ENCODE measurements at regions not wholly inside any gene's neighbourhood (a gene's known extent, or its start where the extent isn't known, plus 50 kb on each side); places are given as distances from the start of the nearest gene placed in this dataset.
"Not testable (repeated sequence)": the region's sequence is repeated elsewhere in the genome, so short reads cannot be mapped to it uniquely, and the experiment has no call there.

DNA sequence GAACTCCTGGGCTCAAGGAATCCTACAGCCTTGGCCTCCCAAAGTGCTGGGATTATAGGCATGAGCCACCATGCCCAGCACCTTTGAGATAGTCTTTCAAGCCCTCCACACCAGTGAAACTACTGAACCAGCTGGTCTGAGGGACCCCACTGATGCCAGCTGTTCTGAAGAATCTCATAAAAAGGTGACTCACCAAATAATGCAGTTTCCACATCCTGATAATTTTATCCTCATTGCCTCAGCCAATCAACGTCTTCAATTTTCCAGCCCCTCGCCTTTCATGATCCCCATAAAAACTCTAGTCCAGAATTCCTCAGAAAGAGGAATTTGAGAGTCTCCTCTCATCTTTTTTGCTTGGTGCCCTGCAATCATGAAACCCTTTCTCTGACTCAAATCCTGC is 1691.6 kb upstream of the LRRTM3 start:
- DNase-seq: no peak

DNA sequence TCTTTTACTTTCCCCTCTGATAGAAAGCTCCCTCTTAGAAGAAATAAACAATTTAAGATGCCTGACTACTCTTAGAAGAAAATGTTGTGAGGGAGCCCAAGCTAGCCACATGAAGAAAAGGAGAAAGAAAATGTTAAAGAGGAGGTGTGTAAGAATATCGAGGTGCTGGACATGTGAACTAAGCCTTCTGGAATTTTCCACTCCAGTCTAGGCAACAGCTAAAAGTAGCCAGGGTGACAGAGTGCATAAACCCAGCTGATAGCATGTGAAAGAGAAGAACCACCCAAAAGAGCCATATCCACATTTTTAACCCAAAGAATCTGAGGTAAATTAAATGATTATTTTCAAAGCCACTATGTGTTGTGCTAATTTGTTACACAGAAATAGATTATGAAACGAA is 1690.6 kb upstream of the LRRTM3 start:
- no peak for DNase-seq

DNA sequence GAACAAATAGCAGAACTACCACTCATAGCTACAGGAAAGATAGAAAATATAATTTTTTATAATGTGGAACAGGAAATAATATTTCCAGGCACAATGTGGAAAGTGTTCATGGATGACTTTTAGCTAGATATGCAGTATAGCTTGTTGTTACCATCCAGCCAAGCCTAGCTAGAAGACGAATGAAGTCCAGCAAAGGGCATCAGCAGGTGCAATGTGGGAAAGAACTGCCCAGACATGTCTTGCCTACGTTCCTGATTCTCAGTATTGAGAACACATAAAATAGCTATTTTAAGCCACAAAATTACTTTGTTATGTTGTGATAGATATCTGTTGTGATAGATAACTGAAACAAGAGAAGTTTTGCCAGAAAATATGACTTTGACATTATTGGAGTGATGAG is 1690.0 kb upstream of the LRRTM3 start:
- DNase-seq: no peak

DNA sequence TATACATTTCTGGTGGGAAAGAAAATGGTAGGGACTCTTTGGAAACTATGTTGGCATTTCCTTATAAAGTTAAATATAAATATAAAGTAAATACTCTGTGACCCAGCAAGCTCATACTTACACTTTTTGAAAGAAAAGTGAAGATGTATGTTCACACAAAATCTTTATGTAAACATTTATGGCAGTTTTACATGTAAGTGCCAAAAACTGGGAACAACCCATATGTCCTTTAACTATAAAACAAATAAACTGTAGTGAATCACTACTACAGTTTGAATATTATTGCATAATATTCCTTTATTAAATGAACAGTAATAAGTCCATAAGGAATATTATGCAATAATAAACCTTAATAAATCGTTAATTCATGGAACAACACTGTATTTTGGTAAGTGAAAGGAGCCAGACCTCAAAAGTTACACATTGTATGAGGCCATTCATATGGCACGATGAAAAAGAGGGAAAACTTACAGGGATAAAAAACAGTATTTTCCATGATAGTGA is 1660.3 kb upstream of the LRRTM3 start:
- DNase-seq: no peak

DNA sequence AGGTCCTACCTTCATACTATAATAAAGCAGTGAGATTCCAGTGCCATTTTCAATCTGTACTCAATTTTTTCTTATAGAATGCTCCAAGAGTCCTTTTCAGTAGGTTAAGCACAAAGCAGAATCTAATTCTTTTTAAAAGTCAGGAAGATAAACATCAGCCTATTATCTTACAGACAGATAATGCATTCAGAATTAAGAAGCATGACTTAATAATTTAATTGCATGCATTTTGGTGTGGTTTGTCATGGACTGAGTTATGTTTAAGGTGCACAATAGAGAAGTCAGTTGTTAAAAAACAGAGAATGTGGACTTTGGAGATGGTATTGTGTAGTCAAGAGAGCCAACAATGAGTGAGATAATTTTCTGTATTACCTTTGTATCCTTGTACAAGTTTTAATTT is 1656.3 kb upstream of the LRRTM3 start:
- not testable (repeated sequence) for DNase-seq

DNA sequence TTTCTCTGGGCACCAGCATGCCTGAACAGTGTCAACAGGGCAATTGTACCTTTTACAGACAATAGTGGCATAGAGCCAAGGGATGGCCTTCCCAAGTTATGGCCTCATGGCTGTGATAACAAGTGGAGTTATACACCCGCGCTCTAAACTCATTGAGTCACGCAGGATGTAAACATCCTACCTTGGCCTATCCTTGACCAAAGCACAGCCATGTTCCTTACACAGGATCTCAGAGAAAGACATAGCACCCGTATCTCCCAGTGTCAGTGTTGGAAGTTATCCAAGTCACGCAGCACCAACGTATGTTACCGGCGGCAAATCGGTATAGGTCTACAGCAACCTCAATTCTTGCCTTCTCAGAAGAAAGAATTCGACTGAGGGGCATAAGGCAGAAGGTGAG is 1654.9 kb upstream of the LRRTM3 start:
- no peak for DNase-seq

DNA sequence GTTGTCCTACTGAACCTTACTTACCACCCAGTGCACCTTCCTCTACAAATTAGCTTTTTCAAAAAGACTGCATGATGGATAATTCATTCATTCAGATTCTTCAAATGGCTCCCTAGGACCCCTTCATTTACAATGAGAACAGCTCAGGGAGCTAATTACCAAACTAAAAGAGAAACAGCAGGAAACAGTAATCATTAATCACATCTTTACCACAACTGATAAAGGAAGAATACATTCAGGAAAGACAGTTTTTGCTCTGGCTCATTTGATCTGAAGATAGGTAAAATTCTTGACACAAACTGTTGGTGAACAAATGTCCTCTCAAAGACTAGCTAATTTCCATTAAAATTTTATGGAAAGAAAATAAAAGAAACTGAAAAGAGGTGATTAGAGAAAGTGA is 1652.7 kb upstream of the LRRTM3 start:
- DNase-seq: no peak

DNA sequence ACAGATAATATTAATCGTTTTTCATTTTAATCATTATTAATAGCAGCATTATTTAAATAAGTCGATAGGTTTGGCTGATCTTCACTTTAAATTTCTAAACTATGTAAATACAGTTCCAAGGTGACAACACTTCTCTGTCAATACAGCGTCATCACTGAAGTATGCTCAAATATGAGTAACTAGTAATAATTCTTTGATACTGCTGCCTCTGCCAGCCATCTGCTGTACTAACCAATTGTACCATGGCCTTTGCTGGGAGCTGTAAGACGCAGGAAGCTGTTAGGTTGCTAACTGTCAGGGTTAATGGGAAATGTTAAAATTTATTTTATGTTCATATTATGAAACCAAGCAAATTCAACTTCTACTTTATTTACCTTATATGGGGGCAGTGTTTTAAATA is 1650.5 kb upstream of the LRRTM3 start:
- no peak for DNase-seq

DNA sequence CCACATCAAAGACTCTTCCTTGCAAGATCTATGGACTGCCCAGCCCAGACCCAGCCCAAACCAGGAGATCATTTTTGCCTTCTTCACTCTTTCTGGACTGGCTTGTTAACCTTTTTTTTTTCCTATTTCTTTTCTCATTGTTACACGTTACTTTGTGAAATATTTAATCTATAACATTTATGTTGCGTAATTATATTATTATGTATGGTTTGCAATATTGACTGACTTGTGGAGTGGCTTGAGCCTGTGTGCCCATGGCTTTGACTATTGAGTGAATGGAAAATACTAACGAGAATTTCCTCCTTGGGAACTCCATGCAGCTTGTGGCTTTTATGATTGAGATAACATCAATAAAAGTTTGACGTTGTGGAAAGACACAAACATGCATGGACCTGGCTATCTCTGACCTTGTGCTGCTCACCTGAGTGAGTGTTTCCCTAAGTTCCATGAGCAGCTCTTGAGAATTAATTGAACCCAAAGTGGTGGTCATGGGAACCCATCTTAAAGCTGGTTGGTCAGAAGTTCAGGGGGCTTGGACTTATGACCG is 1641.3 kb upstream of the LRRTM3 start:
- DNase-seq: no peak

DNA sequence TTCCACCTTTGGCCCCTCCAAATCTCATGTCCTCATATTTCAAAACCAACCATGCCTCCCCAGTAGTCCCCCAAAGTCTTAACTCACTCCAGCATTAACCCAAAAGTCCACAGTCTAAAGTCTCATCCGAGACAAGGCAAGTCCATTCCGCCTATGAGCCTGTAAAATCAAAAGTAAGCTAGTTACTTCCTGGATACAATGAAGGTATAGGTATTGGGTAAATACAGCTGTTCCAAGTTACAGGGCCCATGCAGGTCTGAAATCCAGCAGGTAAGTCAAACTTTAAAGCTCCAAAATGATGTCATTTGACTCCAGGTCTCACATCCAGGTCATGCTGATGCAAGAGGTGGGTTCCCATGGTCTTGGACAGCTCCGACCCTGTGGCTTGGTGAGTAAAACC is 1640.1 kb upstream of the LRRTM3 start:
- DNase-seq: not testable (repeated sequence)

DNA sequence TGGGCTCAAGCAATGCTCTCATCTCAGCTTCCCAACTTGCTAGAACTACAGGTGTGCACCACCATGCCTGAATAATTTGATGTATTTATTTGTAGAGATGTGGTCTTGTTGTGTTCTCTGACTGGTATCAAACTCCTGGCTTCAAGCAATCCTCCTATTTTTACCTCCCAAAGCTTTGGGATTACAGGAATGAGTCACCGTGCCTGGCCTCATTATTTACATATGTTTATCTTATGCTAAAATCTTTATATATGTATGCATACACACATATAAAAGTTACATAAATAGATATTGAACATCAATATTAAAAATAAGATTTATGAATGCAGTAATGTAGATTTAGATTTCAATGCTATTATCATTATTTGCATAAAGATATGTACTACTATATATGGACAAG is 1634.5 kb upstream of the LRRTM3 start:
- DNase-seq: no peak

DNA sequence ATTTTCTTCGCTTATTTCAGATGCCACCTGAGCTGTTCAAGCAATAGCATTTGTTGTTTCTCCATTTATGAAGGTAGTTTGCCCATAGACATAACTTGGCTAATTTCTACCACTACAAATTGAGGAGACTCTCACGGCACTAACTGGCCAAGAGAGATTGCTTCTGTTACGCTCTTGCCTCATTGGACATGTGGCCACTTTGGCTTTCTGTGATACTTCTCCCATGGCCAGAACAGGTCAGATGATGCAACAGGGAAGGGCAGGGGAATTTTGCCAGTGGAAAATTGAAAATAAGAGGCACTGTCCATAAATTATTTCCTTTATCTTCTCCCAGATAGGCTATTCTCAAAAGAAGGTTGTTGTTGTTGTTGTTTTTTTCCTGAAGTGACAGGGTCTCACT is 1633.3 kb upstream of the LRRTM3 start:
- DNase-seq: no peak

DNA sequence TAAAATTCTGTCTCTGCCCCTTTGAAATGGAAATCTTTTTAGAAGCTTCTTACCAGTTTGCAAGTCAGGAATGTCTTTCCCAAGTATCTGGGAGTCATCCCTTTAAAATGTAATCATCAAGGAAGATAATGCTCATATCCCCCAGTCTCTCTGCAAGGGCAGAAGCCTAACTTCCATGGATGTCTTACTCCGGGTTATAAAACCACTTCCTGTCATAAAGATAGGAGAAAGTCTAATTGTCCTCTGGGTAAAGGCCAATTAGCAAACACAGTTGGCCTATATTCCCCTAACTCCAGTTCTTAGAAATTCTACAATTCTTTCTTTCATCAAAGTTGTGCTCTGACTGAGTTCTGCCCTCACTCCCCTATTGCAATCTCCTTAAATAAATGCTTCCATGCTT is 1631.5 kb upstream of the LRRTM3 start:
- no peak for DNase-seq

DNA sequence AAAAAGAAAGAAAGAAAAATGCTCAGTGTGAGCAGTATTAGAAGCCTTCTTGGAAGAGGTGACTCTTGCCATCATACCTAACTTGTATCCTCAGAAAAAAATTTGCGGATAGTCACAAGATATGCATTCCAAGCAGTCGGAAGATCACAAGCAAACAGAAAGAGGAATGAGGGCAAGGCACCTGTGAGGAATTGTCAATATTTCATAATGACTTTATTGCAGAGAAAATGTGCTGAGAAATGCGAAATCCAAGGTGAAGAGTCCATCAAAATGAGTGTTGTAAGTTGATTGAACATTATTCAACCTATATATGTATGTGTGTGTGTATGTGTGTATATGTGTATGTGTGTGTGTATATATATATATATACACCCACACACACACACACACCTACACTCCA is 1624.7 kb upstream of the LRRTM3 start:
- DNase-seq: no peak

DNA sequence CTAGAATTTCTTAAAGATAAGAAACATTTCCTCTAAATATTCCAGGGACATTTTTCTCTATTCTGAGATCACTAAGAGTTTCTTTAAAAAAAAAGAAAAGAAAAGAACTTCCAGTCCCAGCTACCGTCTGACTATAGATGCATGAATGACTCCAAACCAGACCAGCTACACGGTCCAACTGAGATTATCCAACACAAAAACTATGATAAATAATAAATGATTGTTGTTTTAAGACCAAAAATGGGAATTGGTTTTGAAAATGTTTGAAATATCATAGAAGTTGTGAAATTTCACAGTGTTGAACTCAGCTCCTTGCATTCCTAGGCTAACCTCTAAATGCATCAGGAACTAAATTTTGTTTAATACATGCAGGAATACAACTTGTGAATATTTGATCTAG is 1619.6 kb upstream of the LRRTM3 start:
- DNase-seq: no peak

DNA sequence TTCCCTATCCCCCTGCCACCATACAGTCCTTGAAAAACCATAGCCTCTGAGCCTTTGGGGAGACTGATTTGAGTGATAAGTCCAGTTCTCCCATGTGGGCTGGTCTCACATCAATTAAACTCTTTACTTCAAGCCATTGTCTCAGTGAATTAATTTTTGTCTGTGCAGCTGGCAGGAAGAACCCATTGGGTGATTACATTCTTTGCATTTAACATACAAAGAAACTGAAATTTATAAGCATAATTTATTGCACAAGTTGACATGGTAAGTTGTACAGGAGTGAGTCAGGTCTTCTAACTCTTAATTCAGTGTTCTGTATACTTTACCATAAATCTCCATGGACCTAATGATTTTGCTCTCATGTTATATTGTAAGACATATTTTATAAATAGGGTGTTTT is 1613.0 kb upstream of the LRRTM3 start:
- DNase-seq: no peak

DNA sequence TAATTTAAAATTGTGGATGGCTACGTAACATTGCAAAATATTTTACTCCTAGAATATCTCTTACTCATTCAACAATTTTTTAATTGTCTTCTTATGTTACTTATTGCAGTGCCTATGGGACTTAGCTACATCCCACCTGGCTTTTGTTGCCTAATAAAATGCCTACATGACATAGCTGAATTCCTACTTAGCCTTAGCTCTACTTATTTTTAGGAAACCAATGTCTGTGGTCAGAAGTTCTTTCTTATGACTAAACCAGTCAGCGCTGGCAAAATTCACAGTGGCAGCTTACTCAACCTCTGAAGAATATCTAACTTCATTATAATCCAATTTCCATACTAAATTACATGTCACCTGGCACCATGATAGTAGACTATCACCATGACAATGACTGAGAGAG is 1612.4 kb upstream of the LRRTM3 start:
- DNase-seq: no peak

DNA sequence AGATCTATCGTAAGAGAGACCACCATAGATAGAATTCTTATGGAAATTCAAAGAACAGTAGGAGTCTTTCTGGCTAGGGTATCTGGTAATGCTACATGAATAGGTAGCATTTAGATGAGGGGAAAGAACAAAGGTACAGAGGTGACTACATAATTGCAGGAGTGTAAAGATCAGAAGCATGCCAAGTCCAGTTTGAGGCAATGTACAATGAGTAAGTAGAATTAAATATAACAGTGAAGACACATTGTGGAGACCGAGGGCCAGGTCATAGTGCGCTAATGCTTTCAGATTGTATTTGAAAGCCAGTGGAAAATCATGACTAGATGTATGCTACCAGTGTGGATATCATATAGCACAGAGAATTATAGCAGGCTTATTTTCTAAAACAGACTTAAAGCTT is 1611.6 kb upstream of the LRRTM3 start:
- no peak for DNase-seq

DNA sequence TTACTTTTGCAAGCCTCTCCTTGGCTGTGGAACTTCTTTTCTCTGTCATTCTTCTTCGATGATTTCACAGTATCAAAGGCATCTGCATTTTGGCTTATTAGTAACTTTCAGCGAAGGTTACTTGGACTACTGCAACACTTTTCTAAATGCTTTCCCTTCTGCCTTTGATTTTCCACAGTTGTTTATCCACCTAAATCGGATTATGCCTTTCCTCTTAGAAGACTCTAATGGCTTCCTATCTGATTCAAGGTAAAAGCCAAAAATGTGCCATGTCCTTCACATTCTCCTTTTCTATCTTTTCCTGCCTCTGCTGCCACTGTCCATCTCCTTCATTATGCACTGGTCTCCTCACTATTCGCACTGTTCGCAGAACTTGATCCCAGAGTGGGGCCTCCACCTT is 1606.3 kb upstream of the LRRTM3 start:
- no peak for DNase-seq

DNA sequence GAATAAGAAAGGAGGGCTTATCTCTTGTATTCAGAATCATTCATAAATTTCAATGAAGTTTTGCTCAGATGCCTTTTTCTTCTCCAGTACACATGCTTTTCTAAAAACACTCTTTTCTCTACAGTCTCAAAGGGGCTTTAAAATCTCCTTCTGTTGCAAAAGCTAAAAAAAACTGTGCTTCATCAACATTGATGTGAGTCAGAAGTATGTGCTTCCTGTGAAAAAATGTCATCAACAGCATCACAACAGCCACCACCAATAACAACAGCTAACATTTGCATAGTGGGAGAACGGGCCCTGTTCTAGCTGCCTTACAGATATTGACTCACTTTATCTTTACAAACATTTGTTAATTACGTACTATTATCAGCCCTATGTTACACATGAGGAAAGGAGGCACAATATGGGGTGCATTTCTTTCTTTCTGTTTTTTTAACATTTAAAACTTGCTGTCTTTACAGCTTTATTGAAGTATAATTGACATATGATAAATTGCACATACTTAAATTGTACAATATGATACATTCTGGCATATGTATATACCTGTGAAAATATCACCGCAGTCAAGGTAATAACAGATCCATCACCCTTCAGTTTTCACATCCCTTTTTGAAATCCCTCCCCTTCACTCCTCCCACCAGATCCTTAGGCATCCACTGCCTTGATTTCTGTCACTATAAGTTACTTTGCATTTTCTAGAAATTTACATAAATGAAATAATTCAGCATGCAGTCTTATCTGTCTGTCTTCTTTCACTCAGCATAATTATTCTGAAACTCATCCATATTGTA is 1605.4 kb upstream of the LRRTM3 start:
- DNase-seq: no peak

DNA sequence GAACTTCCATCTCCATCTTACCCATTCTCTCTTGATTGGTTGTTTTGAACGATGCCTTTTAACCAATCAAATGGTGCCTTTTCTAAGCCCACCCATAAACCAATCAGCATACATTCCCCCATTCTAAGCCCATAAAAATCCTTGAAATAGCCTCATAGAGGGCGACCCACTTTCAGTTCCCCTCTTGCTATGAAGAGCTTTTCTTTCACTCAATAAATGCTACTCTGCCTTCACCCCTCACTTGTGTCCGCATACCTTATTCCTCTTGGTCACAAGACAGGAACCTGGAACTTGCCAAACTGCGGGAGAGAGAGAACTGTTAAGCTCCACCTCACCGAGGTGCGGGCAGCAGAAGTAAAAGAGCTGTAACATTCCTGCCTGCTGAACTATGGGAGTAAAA is 1602.0 kb upstream of the LRRTM3 start:
- no peak for DNase-seq

DNA sequence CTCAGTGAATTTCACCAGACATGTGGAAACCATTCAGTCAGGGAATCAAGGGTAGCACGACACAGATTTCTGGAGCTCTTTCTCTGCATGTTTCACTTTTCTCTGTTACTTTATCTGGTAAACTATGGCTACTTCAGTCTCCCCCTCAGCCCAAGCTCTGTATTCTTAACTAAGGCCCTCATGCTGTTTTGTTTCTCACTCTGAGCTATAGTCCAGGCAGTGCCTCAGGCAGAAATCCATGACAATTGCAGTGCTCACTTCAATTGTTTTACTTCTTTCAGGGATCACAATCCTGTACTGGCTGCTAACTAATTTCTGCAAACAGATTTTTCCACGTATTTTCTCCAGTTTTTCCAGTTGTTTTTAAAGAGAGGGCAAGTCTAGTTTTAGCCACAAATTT is 1599.9 kb upstream of the LRRTM3 start:
- DNase-seq: no peak

DNA sequence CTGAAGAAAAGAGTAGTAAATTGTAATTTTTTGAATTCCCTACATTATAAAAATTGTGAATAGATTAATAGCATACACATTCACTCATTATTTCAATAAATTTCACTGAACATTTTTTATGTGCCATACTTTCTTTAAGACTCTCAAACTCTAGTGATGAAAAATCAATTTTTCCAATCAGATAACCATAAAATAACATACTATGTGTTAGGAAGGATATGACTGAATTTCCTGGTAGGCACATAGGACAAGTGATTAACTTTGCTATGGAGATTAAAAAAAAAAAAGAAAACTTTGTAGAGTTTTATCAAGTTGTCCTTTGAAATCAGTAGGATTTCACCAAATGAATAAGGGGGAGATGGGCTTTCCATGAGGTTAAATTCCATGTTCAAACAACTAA is 1597.3 kb upstream of the LRRTM3 start:
- DNase-seq: no peak

DNA sequence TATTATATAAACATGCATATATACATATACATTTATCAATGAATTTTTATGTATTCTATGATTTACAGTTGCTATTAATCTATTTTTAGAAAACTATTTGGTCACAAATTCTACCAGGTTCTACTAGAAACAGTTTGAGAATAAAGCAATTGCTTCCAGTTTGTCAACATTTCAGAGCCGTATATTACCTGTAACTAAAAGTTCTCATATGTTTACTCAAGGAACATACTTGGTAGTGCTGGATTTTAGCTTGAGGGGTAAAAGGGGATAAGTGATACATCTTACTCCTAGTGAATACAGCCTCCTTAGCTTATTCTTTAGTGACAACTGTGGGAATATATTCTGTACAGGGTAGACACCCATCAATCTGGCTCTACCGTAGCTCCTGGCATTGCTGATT is 1590.5 kb upstream of the LRRTM3 start:
- DNase-seq: no peak

DNA sequence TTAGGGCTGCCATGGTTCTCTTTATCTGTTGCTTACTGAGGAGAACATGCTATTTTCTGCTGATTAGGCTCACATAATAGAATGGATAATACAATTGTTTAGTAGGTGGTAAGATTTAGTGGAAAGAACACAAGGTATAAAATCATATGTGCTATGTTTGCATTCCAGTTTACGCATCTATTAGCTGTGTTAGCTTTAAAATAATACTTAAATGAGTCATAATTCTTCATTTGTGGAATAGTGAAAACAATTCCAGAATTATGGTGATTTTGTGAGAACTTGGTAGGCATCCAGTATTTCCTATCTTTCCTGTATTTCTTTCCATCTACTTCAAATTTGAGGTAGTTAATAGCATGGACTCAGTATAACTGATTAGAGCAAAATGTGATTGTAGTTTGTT is 1585.5 kb upstream of the LRRTM3 start:
- no peak for DNase-seq

Data from CD4-positive, alpha-beta T cell treated with Interleukin-10 for 1 hour (primary cell).